Uterus (tissue), 3 donors: ENCODE measurements at regions not wholly inside any gene's neighbourhood (a gene's known extent, or its start where the extent isn't known, plus 50 kb on each side); places are given as distances from the start of the nearest gene placed in this dataset.

ENCODE experiments used
- DNase-seq, 2 donors: peaks; one replicate each; pipeline ENCODE4 v3.0.0-alpha.2; 2019 to 2020
- H3K27ac ChIP-seq, 2 donors: fragments of 200-600 bp; sonication (generic); 1 replicate in 1 of 2; 2 replicates in 1 of 2; pipeline ENCODE4 v1.5.1; 2016 to 2018
- H3K27me3 ChIP-seq, 2 donors: fragments of 200-600 bp; sonication (generic); one replicate each; pipeline ENCODE4 v1.5.1; 2018 to 2019; ENCODE audit warnings: control low read depth in 1 of 2
- H3K36me3 ChIP-seq, 2 donors: fragments of 200-600 bp; sonication (generic); one replicate each; pipeline ENCODE4 v1.5.1; 2019; ENCODE audit warnings: control low read depth in 1 of 2
- H3K4me1 ChIP-seq, 2 donors: fragments of 200-600 bp; sonication (generic); one replicate each; pipeline ENCODE4 v1.5.1; 2018 to 2019; ENCODE audit warnings: control low read depth in 1 of 2
- H3K4me3 ChIP-seq, 2 donors: fragments of 200-600 bp; sonication (generic); 1 replicate in 1 of 2; 2 replicates in 1 of 2; pipeline ENCODE4 v1.5.1; 2018 to 2019; ENCODE audit warnings: mild to moderate bottlenecking in 1 of 2
- H3K9me3 ChIP-seq, 2 donors: fragments of 200-600 bp; sonication (generic); one replicate each; pipeline ENCODE4 v1.5.1; 2019; ENCODE audit warnings: control low read depth in 1 of 2
- CTCF ChIP-seq, 4 experiments: fragments of 200-600 bp in 2 of 4; fragments of 450-650 bp in 2 of 4; sonication (generic) in 2 of 4; IDR thresholded peaks; one replicate each; pipeline ENCODE4 v1.5.1; 2016 to 2019; ENCODE audit warnings: antibody characterized with exemption in 4 of 4, mild to moderate bottlenecking in 2 of 4, moderate library complexity in 1 of 4
- POLR2A ChIP-seq, 2 donors: fragments of 450-650 bp; IDR thresholded peaks; one replicate each; pipeline ENCODE4 v1.6.1; 2016; ENCODE audit warnings: antibody characterized with exemption in 2 of 2, mild to moderate bottlenecking in 1 of 2, moderate library complexity in 1 of 2
- intact Hi-C: fragments of 100-400 bp; cut with DNase I; formaldehyde crosslinking; loops from one replicate; pipeline ENCODE4 v1.15.1; 2023; ENCODE audit warnings: low total_unique reads
- donor health status: DM: yes; HTN: yes; CAD: no.

GRCh38 chr2:120526997-120527945 lies 181.3 kb downstream of the INHBB start:
- Histone ChIP-seq H3K27me3 (no peaks in the 10 kb centered on the region), H3K4me1 (peaks cover 0 to 3% of the 10 kb centered on the region in 2 donors), H3K36me3 (no peaks in the 10 kb centered on the region), H3K27ac (no peak overlapping the region), H3K9me3 (no peaks in the 10 kb centered on the region), H3K4me3 (no peak overlapping the region)
- TF ChIP-seq POLR2A (IDR thresholded peaks at IDR 0.05) (no peak), CTCF (IDR thresholded peaks at IDR 0.05) (no peak)
- intact Hi-C loops = no loop called here
- no peak for DNase-seq

GRCh38 chr2:120528051-120528692 lies 182.2 kb downstream of the INHBB start:
- no peak for TF ChIP-seq CTCF (IDR thresholded peaks at IDR 0.05)
- no peak for DNase-seq
- intact Hi-C loops = no loop called here
- no peaks in the 10 kb centered on the region for H3K9me3 ChIP-seq
- H3K27me3 ChIP-seq = no peaks in the 10 kb centered on the region
- H3K4me1 ChIP-seq = no peaks in the 10 kb centered on the region
- no peak overlapping the region for H3K27ac ChIP-seq
- no peak overlapping the region for H3K4me3 ChIP-seq
- H3K36me3 ChIP-seq = no peaks in the 10 kb centered on the region

DNA sequence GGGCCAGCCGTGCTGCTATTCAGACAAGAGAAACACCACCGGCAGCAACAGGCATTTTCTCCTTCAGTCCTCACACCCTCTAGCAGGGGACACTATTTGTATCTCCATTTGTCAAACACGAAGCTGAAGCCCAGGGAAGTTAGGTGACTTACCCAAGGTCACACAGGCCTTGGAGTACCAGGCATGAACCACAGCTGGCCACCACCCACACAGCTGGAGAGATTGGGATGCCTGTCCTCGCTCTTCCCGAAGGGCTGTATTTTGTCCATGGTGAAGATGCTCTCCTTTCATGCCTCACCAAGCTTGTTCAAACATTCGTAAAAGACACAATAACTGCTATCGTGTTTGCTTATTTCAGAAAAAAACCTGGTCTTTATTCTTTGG lies 182.7 kb downstream of the INHBB start:
- H3K4me3 ChIP-seq = no peak overlapping the region
- TF ChIP-seq CTCF (IDR thresholded peaks at IDR 0.05) (no peak), POLR2A (IDR thresholded peaks at IDR 0.05) (no peak)
- H3K4me1 ChIP-seq = no peaks in the 10 kb centered on the region
- DNase-seq = no peak
- no peaks in the 10 kb centered on the region for H3K27me3 ChIP-seq
- no peaks in the 10 kb centered on the region for H3K36me3 ChIP-seq
- H3K27ac ChIP-seq = no peak overlapping the region
- H3K9me3 ChIP-seq = no peaks in the 10 kb centered on the region
- intact Hi-C loops = no loop called here

DNA sequence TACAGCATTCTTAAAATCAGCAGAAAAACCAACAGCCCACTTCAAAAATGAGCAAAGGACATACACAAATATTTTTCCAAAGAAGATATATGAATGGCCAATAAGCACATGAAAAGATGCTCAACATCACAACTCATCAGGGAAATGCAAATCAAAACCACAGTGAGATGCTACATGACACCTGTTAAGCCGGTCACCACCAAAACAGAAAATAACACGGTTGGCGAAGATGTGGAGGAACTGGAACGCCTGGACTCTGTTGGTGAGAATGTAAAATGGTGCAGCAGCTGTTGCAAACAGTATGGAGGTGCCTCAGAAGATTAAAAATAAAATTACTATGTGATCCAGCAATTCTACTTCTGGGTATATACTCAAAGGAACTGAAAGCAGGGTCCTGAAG lies 184.8 kb downstream of the INHBB start:
- no peaks in the 10 kb centered on the region for H3K4me1 ChIP-seq
- no peaks in the 10 kb centered on the region for H3K27me3 ChIP-seq
- no peaks in the 10 kb centered on the region for H3K9me3 ChIP-seq
- H3K36me3 ChIP-seq = no peaks in the 10 kb centered on the region
- no peak overlapping the region for H3K27ac ChIP-seq
- intact Hi-C loops = no loop called here
- TF ChIP-seq POLR2A (IDR thresholded peaks at IDR 0.05) (no peak), CTCF (IDR thresholded peaks at IDR 0.05) (no peak)
- H3K4me3 ChIP-seq = no peak overlapping the region
- DNase-seq = no peak

DNA sequence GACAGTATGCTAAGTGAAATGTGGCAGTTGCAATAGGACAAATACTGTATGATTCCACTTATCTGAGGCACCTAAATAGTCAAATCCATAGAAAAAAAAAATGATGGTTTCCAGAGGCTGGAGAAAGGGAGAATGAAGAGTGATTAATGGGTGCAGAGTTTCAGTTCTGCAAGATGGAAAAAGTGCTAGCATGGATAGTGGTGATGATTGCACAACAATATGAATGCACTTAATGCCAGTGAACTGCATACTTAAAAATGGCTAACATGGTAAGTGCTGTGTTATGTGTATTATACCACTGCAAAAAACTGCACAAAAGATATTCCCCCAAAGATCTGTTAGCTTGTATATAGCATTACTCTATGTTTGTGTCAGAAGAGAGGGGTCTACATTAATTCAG lies 185.4 kb downstream of the INHBB start:
- no peak for TF ChIP-seq CTCF (IDR thresholded peaks at IDR 0.05)
- no peak for TF ChIP-seq POLR2A (IDR thresholded peaks at IDR 0.05)
- Histone ChIP-seq H3K27me3 (no peaks in the 10 kb centered on the region), H3K4me1 (no peaks in the 10 kb centered on the region), H3K9me3 (no peaks in the 10 kb centered on the region), H3K27ac (no peak overlapping the region), H3K36me3 (no peaks in the 10 kb centered on the region), H3K4me3 (no peak overlapping the region)
- no peak for DNase-seq
- intact Hi-C loops = no loop called here
